ENCODE measurements at regions not wholly inside any gene's neighbourhood (a gene's known extent, or its start where the extent isn't known, plus 50 kb on each side); places are given as distances from the start of the nearest gene placed in this dataset.

DNA sequence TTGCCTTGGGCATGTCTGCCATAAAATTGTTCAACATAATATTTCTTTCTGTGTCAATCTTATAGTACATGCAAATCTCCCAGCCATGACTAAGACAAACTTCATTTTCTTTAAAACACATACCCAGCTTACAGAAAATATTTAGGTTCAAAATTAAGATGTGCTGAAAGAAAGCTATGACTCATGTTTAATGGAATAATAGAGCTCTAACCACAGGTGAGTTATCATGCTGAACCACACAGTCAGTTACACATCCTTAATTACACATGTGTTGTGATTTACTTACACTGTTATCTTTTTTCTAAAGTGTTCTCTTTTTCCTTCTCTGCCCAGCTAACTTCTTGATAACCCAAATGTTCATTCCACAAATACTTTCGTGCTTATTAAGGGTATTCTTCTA, 1831.2 kb downstream of the OLFM4 start:
- DNase-seq (no peak), ATAC-seq (ENCODE audit: insufficient read depth, low FRiP score) (no peak)
- WGBS, 2 donors: 79 to 85% methylated on average over 1 of the region's 1 CpG
- H3K27me3 ChIP-seq (ENCODE audit: control insufficient read depth in 3 of 3, insufficient read depth in 3 of 3, low read length in 2 of 3): no peaks in the 10 kb centered on the region
- H3K4me3 ChIP-seq: no peak overlapping the region
- TF ChIP-seq, protein P1, sequence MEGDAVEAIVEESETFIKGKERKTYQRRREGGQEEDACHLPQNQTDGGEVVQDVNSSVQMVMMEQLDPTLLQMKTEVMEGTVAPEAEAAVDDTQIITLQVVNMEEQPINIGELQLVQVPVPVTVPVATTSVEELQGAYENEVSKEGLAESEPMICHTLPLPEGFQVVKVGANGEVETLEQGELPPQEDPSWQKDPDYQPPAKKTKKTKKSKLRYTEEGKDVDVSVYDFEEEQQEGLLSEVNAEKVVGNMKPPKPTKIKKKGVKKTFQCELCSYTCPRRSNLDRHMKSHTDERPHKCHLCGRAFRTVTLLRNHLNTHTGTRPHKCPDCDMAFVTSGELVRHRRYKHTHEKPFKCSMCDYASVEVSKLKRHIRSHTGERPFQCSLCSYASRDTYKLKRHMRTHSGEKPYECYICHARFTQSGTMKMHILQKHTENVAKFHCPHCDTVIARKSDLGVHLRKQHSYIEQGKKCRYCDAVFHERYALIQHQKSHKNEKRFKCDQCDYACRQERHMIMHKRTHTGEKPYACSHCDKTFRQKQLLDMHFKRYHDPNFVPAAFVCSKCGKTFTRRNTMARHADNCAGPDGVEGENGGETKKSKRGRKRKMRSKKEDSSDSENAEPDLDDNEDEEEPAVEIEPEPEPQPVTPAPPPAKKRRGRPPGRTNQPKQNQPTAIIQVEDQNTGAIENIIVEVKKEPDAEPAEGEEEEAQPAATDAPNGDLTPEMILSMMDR (IDR thresholded peaks at IDR 0.05; ENCODE audit: control extremely low read depth, extremely low read depth): no peak
- H3K9ac ChIP-seq (ENCODE audit: insufficient read depth in 1 of 2, low read length in 2 of 2): no peak overlapping the region
- H3K36me3 ChIP-seq (ENCODE audit: control insufficient read depth in 4 of 4, insufficient read depth in 4 of 4, low read length in 4 of 4): no peaks in the 10 kb centered on the region
- no peak overlapping the region for H3K27ac ChIP-seq (ENCODE audit: low read depth in 1 of 2, low read length in 1 of 2)
- H3K9me3 ChIP-seq (ENCODE audit: control insufficient read depth in 4 of 4, insufficient read depth in 3 of 4, low read length in 3 of 4): peaks cover 0 to 3% (median 0%) of the 10 kb centered on the region in 4 donors
- no peaks in the 10 kb centered on the region for H3K4me1 ChIP-seq (ENCODE audit: control insufficient read depth in 5 of 5, insufficient read depth in 5 of 5, low read length in 5 of 5)

GRCh38 chr13:54875111-54875510, 1846.5 kb downstream of the OLFM4 start:
- Histone ChIP-seq H3K4me3 (no peak overlapping the region), H3K9ac (ENCODE audit: insufficient read depth in 1 of 2, low read length in 2 of 2) (no peak overlapping the region), H3K4me1 (ENCODE audit: control insufficient read depth in 5 of 5, insufficient read depth in 5 of 5, low read length in 5 of 5) (no peaks in the 10 kb centered on the region), H3K27ac (ENCODE audit: low read depth in 1 of 2, low read length in 1 of 2) (no peak overlapping the region), H3K36me3 (ENCODE audit: control insufficient read depth in 4 of 4, insufficient read depth in 4 of 4, low read length in 4 of 4) (no peaks in the 10 kb centered on the region), H3K27me3 (ENCODE audit: control insufficient read depth in 3 of 3, insufficient read depth in 3 of 3, low read length in 2 of 3) (no peaks in the 10 kb centered on the region), H3K9me3 (ENCODE audit: control insufficient read depth in 4 of 4, insufficient read depth in 3 of 4, low read length in 3 of 4) (peaks cover 0 to 2% (median 0%) of the 10 kb centered on the region in 4 donors)
- DNase-seq (no peak), ATAC-seq (ENCODE audit: insufficient read depth, low FRiP score) (no peak)
- 85 to 87% methylated on average over 3 of the region's 3 CpGs for WGBS, 2 donors
- TF ChIP-seq, protein P1 (IDR thresholded peaks at IDR 0.05; ENCODE audit: control extremely low read depth, extremely low read depth): no peak

- ATAC-seq (ENCODE audit: insufficient read depth, low FRiP score) (no peak), DNase-seq (no peak)
- Histone ChIP-seq H3K9ac (ENCODE audit: insufficient read depth in 1 of 2, low read length in 2 of 2) (no peak overlapping the region), H3K4me1 (ENCODE audit: control insufficient read depth in 5 of 5, insufficient read depth in 5 of 5, low read length in 5 of 5) (no peaks in the 10 kb centered on the region), H3K27ac (ENCODE audit: low read depth in 1 of 2, low read length in 1 of 2) (no peak overlapping the region), H3K36me3 (ENCODE audit: control insufficient read depth in 4 of 4, insufficient read depth in 4 of 4, low read length in 4 of 4) (no peaks in the 10 kb centered on the region), H3K4me3 (no peak overlapping the region), H3K27me3 (ENCODE audit: control insufficient read depth in 3 of 3, insufficient read depth in 3 of 3, low read length in 2 of 3) (no peaks in the 10 kb centered on the region), H3K9me3 (ENCODE audit: control insufficient read depth in 4 of 4, insufficient read depth in 3 of 4, low read length in 3 of 4) (no peaks in the 10 kb centered on the region)
- WGBS, 2 donors: 78 to 80% methylated on average over 2 of the region's 2 CpGs
- TF ChIP-seq, protein P1 (IDR thresholded peaks at IDR 0.05; ENCODE audit: control extremely low read depth, extremely low read depth): no peak
Measured at GRCh38 chr13:54879036-54879435, 1850.4 kb downstream of the OLFM4 start.

DNA sequence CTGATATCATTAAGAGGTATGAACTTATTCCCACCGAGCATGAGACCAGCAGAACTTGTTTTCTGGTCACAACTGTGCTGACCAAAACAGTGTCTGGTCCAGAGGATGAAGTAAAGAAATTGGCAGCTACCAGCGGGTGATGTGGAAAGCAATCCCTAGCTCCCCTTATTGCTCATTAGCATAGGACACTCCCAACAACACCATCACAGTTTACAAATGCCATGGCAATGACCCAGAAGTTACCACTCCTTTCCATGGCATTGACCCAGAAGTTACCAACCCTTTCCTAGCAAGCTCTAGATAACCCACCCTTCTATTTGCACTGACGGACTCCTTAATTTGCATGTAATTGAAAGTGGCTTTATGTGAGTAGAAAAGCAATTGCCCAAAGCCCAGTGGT, 1856.1 kb downstream of the OLFM4 start:
- 78 to 80% methylated on average over 3 of the region's 3 CpGs for WGBS, 2 donors
- TF ChIP-seq, protein P1 (IDR thresholded peaks at IDR 0.05; ENCODE audit: control extremely low read depth, extremely low read depth): no peak

More for the DNA sequence above, 1856.1 kb downstream of the OLFM4 start:
- ATAC-seq (ENCODE audit: insufficient read depth, low FRiP score): no peak
- no peak overlapping the region for H3K27ac ChIP-seq (ENCODE audit: low read depth in 1 of 2, low read length in 1 of 2)
- no peak overlapping the region for H3K9ac ChIP-seq (ENCODE audit: insufficient read depth in 1 of 2, low read length in 2 of 2)
- no peak overlapping the region for H3K4me3 ChIP-seq
- H3K4me1 ChIP-seq (ENCODE audit: control insufficient read depth in 5 of 5, insufficient read depth in 5 of 5, low read length in 5 of 5): no peaks in the 10 kb centered on the region
- H3K27me3 ChIP-seq (ENCODE audit: control insufficient read depth in 3 of 3, insufficient read depth in 3 of 3, low read length in 2 of 3): no peaks in the 10 kb centered on the region
- no peak for DNase-seq
- no peaks in the 10 kb centered on the region for H3K9me3 ChIP-seq (ENCODE audit: control insufficient read depth in 4 of 4, insufficient read depth in 3 of 4, low read length in 3 of 4)
- H3K36me3 ChIP-seq (ENCODE audit: control insufficient read depth in 4 of 4, insufficient read depth in 4 of 4, low read length in 4 of 4): no peaks in the 10 kb centered on the region

Measured in lung (tissue), 11 donors.